HepG2 (cell line): ENCODE measurements at regions not wholly inside any gene's neighbourhood (a gene's known extent, or its start where the extent isn't known, plus 50 kb on each side); places are given as distances from the start of the nearest gene placed in this dataset.

ENCODE experiments used
- ATAC-seq: fragments of 200-7000 bp; cut with Tn5 transposase; 3 replicates; pipeline ENCODE4 v1.9.1; 2020; ENCODE audit warnings: mild to moderate bottlenecking, moderate library complexity
- BruUV-seq: library from RNA; stranded (reverse); fragments of 400-500 nt; replicated peaks from 2 replicates; lab custom pipeline; 2021; lab: Mats Ljungman, UMichigan
- CTCF ChIA-PET: fragments of 300-600 bp; formaldehyde crosslinking; extraction: SDS; loops from one replicate; lab custom pipeline; 2021; ENCODE audit warnings: low total read pairs, inconsistent platforms, low intra/inter-chr PET ratio; lab: Yijun Ruan, JAX
- POLR2A ChIA-PET: fragments of 350-600 bp; sonication (Branson Sonifier 250); formaldehyde crosslinking; loops from one replicate; lab custom pipeline; 2020; ENCODE audit warnings: antibody characterized with exemption, inconsistent platforms; lab: Yijun Ruan, JAX
- DNase-seq: peaks from one replicate; pipeline ENCODE4 v3.0.0-alpha.2; 2015; ENCODE audit warnings: low spot score
- FAIRE-seq: peaks from 3 replicates; lab custom pipeline; 2011; peaks lifted over from hg19 to GRCh38; lab: Jason Lieb, UNC
- H2AFZ ChIP-seq: one replicate; pipeline ENCODE4 v1.6.1; 2011; ENCODE audit warnings: low read length, inconsistent platforms
- H3K27ac ChIP-seq: fragments of 300-600 bp; 3 replicates; pipeline ENCODE4 v1.8.0; 2011; ENCODE audit warnings: mixed run types, mild to moderate bottlenecking, mixed read lengths, low read length, inconsistent platforms; ENCODE audit not compliant: insufficient read depth; ENCODE audit errors: extremely low read length
- H3K27me3 ChIP-seq, 2 experiments: fragments of 200-600 bp in 1 of 2; 2 replicates in 1 of 2; 3 replicates in 1 of 2; pipeline versions ENCODE4 v1.6.0 to v1.8.0; 2011; ENCODE audit warnings: low read length in 2 of 2, mild to moderate bottlenecking in 2 of 2, moderate library complexity in 2 of 2, inconsistent platforms in 1 of 2; ENCODE audit not compliant: insufficient read depth in 2 of 2, control insufficient read depth in 1 of 2
- H3K36me3 ChIP-seq, 2 experiments: fragments of 200-600 bp in 1 of 2; replicated peaks in 1 of 2; 2 replicates in 1 of 2; 3 replicates in 1 of 2; pipeline versions ENCODE4 v1.5.1 to v1.8.0; 2011; ENCODE audit warnings: low read length in 2 of 2, inconsistent platforms in 1 of 2; ENCODE audit not compliant: insufficient read depth in 2 of 2, control insufficient read depth in 1 of 2
- H3K4me1 ChIP-seq: 2 replicates; pipeline ENCODE4 v1.5.1; 2012; ENCODE audit warnings: low read length, inconsistent platforms; ENCODE audit not compliant: insufficient read depth
- H3K4me2 ChIP-seq: 2 replicates; pipeline ENCODE4 v1.6.0; 2011; ENCODE audit warnings: low read depth, low read length, inconsistent platforms
- H3K4me3 ChIP-seq, 3 experiments: fragments of 200-600 bp in 1 of 3; sonication (generic), shearing (Covaris generic) in 1 of 3; replicated peaks in 1 of 3; 2 replicates each; pipeline ENCODE4 v1.5.1; 2011 to 2016; ENCODE audit warnings: low read length in 3 of 3, inconsistent platforms in 2 of 3, low read depth in 2 of 3, mild to moderate bottlenecking in 2 of 3, control low read depth in 1 of 3, mixed read lengths in 1 of 3; ENCODE audit not compliant: insufficient read depth in 1 of 3
- H3K79me2 ChIP-seq: one replicate; pipeline ENCODE4 v1.6.1; 2011; ENCODE audit warnings: low read length, inconsistent platforms; ENCODE audit not compliant: insufficient read depth
- H3K9ac ChIP-seq: 2 replicates; pipeline ENCODE4 v1.6.0; 2011; ENCODE audit warnings: mild to moderate bottlenecking, low read depth, low read length, inconsistent platforms; ENCODE audit not compliant: insufficient read depth
- H3K9me3 ChIP-seq: 2 replicates; pipeline ENCODE4 v1.5.1; 2012; ENCODE audit warnings: mild to moderate bottlenecking, low read length
- H4K20me1 ChIP-seq: 2 replicates; pipeline ENCODE4 v1.6.0; 2011; ENCODE audit warnings: inconsistent platforms, mild to moderate bottlenecking, low read length, moderate library complexity; ENCODE audit not compliant: insufficient read depth
- AKAP8 ChIP-seq: sonication (generic); formaldehyde crosslinking; IDR thresholded peaks from 2 replicates; pipeline ENCODE4 v1.5.1; 2020; ENCODE audit warnings: mild to moderate bottlenecking, missing genetic modification reagents
- ASH2L ChIP-seq: fragments of 300-600, 200-600 bp; sonication (generic); IDR thresholded peaks from 2 replicates; pipeline ENCODE4 v1.7.0; 2017; ENCODE audit warnings: low read depth, mild to moderate bottlenecking, moderate library complexity, mixed read lengths, low read length; ENCODE audit not compliant: insufficient read length
- GABPB1 ChIP-seq: IDR thresholded peaks from 2 replicates; pipeline ENCODE4 v1.6.1; 2016; ENCODE audit warnings: mild to moderate bottlenecking, missing genetic modification reagents, moderate library complexity, missing compliant biosample characterization
- PHF20 ChIP-seq: sonication (generic); formaldehyde crosslinking; IDR thresholded peaks from 2 replicates; pipeline ENCODE4 v1.5.0; 2020; ENCODE audit warnings: mild to moderate bottlenecking, missing genetic modification reagents
- PITX1 ChIP-seq: sonication (generic); formaldehyde crosslinking; IDR thresholded peaks from 2 replicates; pipeline ENCODE4 v1.5.1; 2020; ENCODE audit warnings: mild to moderate bottlenecking, missing genetic modification reagents
- SSRP1 ChIP-seq: IDR thresholded peaks from 2 replicates; pipeline ENCODE4 v1.6.1; 2016; ENCODE audit warnings: control low read depth
- SYNCRIP ChIP-seq: fragments of 200-400 bp; formaldehyde crosslinking; IDR thresholded peaks from 2 replicates; pipeline ENCODE4 v1.6.1; 2018; ENCODE audit warnings: mild to moderate bottlenecking, low read depth, low read length; ENCODE audit not compliant: insufficient read depth
- TCF12 ChIP-seq, 2 experiments: fragments of 450-650 bp in 1 of 2; sonication (generic) in 1 of 2; formaldehyde crosslinking in 1 of 2; IDR thresholded peaks; 2 replicates each; pipeline versions ENCODE4 v1.6.1 to v1.8.0; 2017 to 2022; ENCODE audit warnings: antibody characterized with exemption in 1 of 2, mild to moderate bottlenecking in 1 of 2, missing genetic modification reagents in 1 of 2, moderate library complexity in 1 of 2
- TMF1 ChIP-seq: sonication (generic); formaldehyde crosslinking; IDR thresholded peaks from 2 replicates; pipeline ENCODE4 v1.8.1; 2022; ENCODE audit warnings: low read depth, missing genetic modification reagents
- ZFP82 ChIP-seq: sonication (generic); formaldehyde crosslinking; IDR thresholded peaks from 2 replicates; pipeline ENCODE4 v1.5.1; 2020; ENCODE audit warnings: mild to moderate bottlenecking, missing genetic modification reagents, borderline replicate concordance
- ZNF549 ChIP-seq: sonication (generic); formaldehyde crosslinking; IDR thresholded peaks from 2 replicates; pipeline ENCODE4 v1.5.0; 2020; ENCODE audit warnings: missing genetic modification reagents
- in situ Hi-C: cut with HindIII; loops from 2 replicates; pipeline ENCODE4 v1.10.0; 2017; ENCODE audit warnings: low pct_unique_long_range_greater_than_20kb; ENCODE audit not compliant: extremely low pct_ligation_motif_present
- intact Hi-C: fragments of 100-400 bp; cut with micrococcal nuclease; formaldehyde crosslinking; loops from one replicate; pipeline ENCODE4 v1.10.0; 2022; ENCODE audit not compliant: unreplicated experiment
- TF ChIP-seq, protein P1 (sequence below): sonication (generic); formaldehyde crosslinking; IDR thresholded peaks from 2 replicates; pipeline ENCODE4 v1.5.0; 2020; ENCODE audit warnings: missing genetic modification reagents

DNA sequence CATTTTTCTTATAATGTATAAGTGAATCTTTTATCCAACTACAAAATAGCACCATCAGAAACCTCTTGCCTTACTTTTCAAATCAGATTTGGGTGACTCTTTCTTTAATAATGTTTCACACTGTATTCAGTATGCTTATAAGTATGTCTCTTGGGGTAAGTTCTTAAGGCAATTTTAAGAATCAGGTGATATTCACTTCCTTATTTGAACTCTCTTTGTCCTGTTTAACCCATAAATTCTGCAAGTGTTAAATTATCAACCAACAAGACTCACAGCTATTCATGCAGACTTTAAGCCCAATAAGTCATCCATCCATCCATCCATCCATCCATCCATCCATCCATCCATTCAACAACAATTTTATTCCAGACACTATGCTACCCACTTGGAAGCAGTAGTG lies 142.7 kb upstream of the FBXL17 start:
- Histone ChIP-seq H2AFZ (no peak overlapping the region), H3K9ac (no peak overlapping the region), H4K20me1 (no peaks in the 10 kb centered on the region), H3K79me2 (no peaks in the 10 kb centered on the region), H3K4me3 (no peak overlapping the region), H3K4me1 (no peaks in the 10 kb centered on the region), H3K4me2 (no peak overlapping the region), H3K27ac (no peak overlapping the region), H3K9me3 (no peaks in the 10 kb centered on the region), H3K36me3 (no peaks in the 10 kb centered on the region), H3K27me3 (no peaks in the 10 kb centered on the region)
- no peak for TF ChIP-seq AKAP8 (CRISPR knock-in tag)
- no peak for TF ChIP-seq GABPB1 (CRISPR knock-in tag)
- no peak for TF ChIP-seq TMF1 (CRISPR knock-in tag)
- no peak for TF ChIP-seq TCF12 (IDR thresholded peaks at IDR 0.05)
- no peak for TF ChIP-seq TCF12 (CRISPR knock-in tag; IDR thresholded peaks at IDR 0.05)
- TF ChIP-seq PHF20 (CRISPR knock-in tag), result no peak
- no peak for TF ChIP-seq ZNF549 (CRISPR knock-in tag)
- no peak for TF ChIP-seq SYNCRIP
- intact Hi-C loops, result loop anchor here (5.0 kb wide), 1 partner anchor 118 kb away; no protein-coding TSS in a partner anchor
- in situ Hi-C loops, result no loop called here
- no TSS peak for BruUV-seq
- ATAC-seq (no peak), FAIRE-seq (no peak), DNase-seq (no peak)
- ChIA-PET CTCF (no interaction called here), POLR2A (no interaction called here)

DNA sequence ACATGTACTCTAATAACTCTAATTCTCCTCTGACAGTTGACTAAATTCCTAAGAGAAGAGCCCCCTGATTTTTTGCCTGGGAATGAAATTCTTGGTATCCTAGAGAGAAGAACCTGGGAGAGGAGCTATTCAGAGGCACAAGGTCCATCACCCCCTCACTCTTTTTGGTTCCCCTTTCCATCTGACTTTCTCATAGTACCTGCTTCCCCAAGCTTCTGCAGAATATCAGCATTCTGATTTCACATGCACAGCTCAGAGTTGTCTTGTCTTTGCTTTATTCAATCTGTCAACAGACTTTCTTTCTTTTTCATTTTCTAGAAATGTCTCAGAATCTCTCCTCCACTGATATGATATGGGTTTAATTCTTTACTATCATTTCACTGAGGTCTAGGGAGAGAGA lies 141.5 kb upstream of the FBXL17 start:
- in situ Hi-C loops, result no loop called here
- H3K36me3 ChIP-seq, result no peaks in the 10 kb centered on the region
- H3K79me2 ChIP-seq, result no peaks in the 10 kb centered on the region
- no peaks in the 10 kb centered on the region for H4K20me1 ChIP-seq
- H3K4me1 ChIP-seq, result no peaks in the 10 kb centered on the region
- H3K27ac ChIP-seq, result no peak overlapping the region
- intact Hi-C loops, result loop anchor here (5.0 kb wide), 1 partner anchor 119 kb away; no protein-coding TSS in a partner anchor
- CTCF ChIA-PET, result no interaction called here
- BruUV-seq, result no TSS peak
- DNase-seq (no peak), FAIRE-seq (no peak)
- H3K9me3 ChIP-seq, result no peaks in the 10 kb centered on the region
- no peak overlapping the region for H2AFZ ChIP-seq
- H3K27me3 ChIP-seq, result no peaks in the 10 kb centered on the region
- TF ChIP-seq PITX1 (CRISPR knock-in tag), result no peak
- TF ChIP-seq, protein P1, sequence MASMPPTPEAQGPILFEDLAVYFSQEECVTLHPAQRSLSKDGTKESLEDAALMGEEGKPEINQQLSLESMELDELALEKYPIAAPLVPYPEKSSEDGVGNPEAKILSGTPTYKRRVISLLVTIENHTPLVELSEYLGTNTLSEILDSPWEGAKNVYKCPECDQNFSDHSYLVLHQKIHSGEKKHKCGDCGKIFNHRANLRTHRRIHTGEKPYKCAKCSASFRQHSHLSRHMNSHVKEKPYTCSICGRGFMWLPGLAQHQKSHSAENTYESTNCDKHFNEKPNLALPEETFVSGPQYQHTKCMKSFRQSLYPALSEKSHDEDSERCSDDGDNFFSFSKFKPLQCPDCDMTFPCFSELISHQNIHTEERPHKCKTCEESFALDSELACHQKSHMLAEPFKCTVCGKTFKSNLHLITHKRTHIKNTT (CRISPR knock-in tag), result no peak
- no peak for TF ChIP-seq ASH2L
- no peak for TF ChIP-seq SSRP1 (CRISPR knock-in tag)
- no peak for TF ChIP-seq ZFP82 (CRISPR knock-in tag)
- TF ChIP-seq, all 625 proteins: peak for 0
- POLR2A ChIA-PET, result no interaction called here
- Histone ChIP-seq H3K9ac (no peak overlapping the region), H3K4me3 (no peak overlapping the region), H3K4me2 (no peak overlapping the region)
- no peak for ATAC-seq
